Lower lobe of right lung (tissue), 2 donors: ENCODE measurements at regions not wholly inside any gene's neighbourhood (a gene's known extent, or its start where the extent isn't known, plus 50 kb on each side); places are given as distances from the start of the nearest gene placed in this dataset.
A peak's percentile ranks its signal among the peaks of the same experiment; 100 is the strongest.

Experiments
- ATAC-seq, 2 donors: fragments of 200-7000 bp; cut with Tn5 transposase; one replicate each; pipeline ENCODE4 v1.9.1; 2020 to 2022; ENCODE audit warnings: mild to moderate bottlenecking in 2 of 2, moderate library complexity in 2 of 2
- DNase-seq: peaks from one replicate; pipeline ENCODE4 v3.0.0-alpha.2; 2020
- H3K27ac ChIP-seq: fragments of 200-600 bp; one replicate; pipeline ENCODE4 v1.8.0; 2022
- H3K27me3 ChIP-seq: fragments of 200-600 bp; one replicate; pipeline ENCODE4 v1.8.0; 2022; ENCODE audit warnings: low read depth
- H3K36me3 ChIP-seq: fragments of 200-600 bp; one replicate; pipeline ENCODE4 v1.8.0; 2022; ENCODE audit warnings: mild to moderate bottlenecking
- H3K4me1 ChIP-seq: fragments of 200-600 bp; one replicate; pipeline ENCODE4 v1.8.0; 2022
- H3K4me3 ChIP-seq: fragments of 200-600 bp; one replicate; pipeline ENCODE4 v1.8.0; 2022; ENCODE audit warnings: mild to moderate bottlenecking
- H3K9me3 ChIP-seq: fragments of 200-600 bp; one replicate; pipeline ENCODE4 v1.8.0; 2022
- intact Hi-C: fragments of 100-400 bp; cut with DNase I; formaldehyde crosslinking; loops from one replicate; pipeline ENCODE4 v1.11.0; 2022
- TF ChIP-seq, protein P1 (sequence below): fragments of 200-600 bp; IDR thresholded peaks from one replicate; pipeline ENCODE4 v1.8.0; 2022; ENCODE audit warnings: antibody characterized with exemption, mild to moderate bottlenecking
- donor health status: DM: no; HTN: yes; CAD: no; lungs with severe emphysema.

DNA sequence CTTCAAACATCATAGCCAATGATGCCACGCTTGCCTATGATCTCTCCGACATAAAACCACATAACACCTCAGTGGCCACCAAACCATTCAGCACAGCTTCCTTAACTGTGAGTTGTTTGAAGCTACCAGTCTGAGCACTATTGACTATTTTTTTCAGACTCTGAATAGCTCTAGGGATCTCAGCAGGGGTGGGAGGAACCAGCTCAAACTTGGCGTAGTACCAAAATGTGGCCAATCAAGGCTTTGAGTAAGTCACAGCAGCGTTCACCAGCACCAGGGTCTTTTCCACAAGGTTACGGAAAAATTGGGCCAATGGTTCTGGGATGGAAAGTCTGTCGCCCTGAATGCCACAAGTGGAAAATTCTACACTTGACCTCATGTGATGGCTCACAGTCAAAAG lies 70.6 kb downstream of the SMPDL3A start:
- Histone ChIP-seq H3K36me3 (no peaks in the 10 kb centered on the region), H3K4me1 (no peaks in the 10 kb centered on the region), H3K27ac (no peak overlapping the region), H3K4me3 (no peak overlapping the region), H3K9me3 (no peaks in the 10 kb centered on the region), H3K27me3 (no peaks in the 10 kb centered on the region)
- DNase-seq (no peak), ATAC-seq (no peak)
- intact Hi-C loops, result no loop called here
- TF ChIP-seq, protein P1, sequence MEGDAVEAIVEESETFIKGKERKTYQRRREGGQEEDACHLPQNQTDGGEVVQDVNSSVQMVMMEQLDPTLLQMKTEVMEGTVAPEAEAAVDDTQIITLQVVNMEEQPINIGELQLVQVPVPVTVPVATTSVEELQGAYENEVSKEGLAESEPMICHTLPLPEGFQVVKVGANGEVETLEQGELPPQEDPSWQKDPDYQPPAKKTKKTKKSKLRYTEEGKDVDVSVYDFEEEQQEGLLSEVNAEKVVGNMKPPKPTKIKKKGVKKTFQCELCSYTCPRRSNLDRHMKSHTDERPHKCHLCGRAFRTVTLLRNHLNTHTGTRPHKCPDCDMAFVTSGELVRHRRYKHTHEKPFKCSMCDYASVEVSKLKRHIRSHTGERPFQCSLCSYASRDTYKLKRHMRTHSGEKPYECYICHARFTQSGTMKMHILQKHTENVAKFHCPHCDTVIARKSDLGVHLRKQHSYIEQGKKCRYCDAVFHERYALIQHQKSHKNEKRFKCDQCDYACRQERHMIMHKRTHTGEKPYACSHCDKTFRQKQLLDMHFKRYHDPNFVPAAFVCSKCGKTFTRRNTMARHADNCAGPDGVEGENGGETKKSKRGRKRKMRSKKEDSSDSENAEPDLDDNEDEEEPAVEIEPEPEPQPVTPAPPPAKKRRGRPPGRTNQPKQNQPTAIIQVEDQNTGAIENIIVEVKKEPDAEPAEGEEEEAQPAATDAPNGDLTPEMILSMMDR, result no peak

DNA sequence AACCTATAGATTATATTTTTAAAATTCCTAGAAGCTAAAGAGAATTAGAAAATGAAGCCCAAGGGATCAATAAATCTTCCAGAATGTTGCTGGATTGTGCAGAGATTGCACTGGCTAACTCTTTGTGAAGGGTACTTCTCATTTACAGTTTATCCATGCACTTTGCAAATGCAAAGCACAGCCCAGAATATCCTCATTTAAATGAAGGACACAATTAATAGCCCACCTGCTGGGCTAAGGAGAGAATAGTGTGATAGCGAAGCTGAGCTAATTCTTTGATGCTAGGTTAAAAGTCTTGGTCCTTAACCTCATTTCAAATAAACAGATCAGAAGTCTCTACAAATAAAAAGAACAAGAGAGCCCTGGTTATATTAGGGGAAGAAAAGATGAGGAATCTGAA lies 72.5 kb downstream of the SMPDL3A start:
- ATAC-seq (no peak), DNase-seq (no peak)
- TF ChIP-seq, protein P1, result no peak
- Histone ChIP-seq H3K36me3 (no peaks in the 10 kb centered on the region), H3K4me3 (no peak overlapping the region), H3K4me1 (no peaks in the 10 kb centered on the region), H3K27ac (no peak overlapping the region), H3K9me3 (no peaks in the 10 kb centered on the region), H3K27me3 (no peaks in the 10 kb centered on the region)
- intact Hi-C loops, result no loop called here

DNA sequence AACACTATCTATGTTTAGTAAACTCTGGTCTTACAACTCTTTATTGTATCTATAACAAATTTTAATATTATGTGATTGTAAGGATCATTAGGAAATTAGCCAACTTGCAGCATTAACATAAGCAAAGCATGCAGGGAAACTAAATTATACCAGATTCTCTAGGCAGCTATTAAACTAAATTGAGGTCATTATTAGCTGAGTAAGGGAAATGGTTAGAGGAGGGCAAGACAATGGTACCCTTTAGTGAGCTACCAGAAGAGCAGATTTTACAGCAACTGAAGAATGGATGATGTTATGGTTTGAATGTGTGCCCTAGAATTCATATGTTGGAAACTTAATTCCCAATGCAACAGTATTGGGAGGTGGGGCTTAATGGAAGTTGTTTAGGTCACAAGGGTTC lies 79.1 kb downstream of the SMPDL3A start:
- no peak for ATAC-seq
- H3K4me1 ChIP-seq, result no peaks in the 10 kb centered on the region
- no peaks in the 10 kb centered on the region for H3K27me3 ChIP-seq
- TF ChIP-seq, protein P1, result no peak
- no peaks in the 10 kb centered on the region for H3K9me3 ChIP-seq
- no peaks in the 10 kb centered on the region for H3K36me3 ChIP-seq
- H3K27ac ChIP-seq, result no peak overlapping the region
- intact Hi-C loops, result no loop called here
- DNase-seq, result no peak
- H3K4me3 ChIP-seq, result no peak overlapping the region

DNA sequence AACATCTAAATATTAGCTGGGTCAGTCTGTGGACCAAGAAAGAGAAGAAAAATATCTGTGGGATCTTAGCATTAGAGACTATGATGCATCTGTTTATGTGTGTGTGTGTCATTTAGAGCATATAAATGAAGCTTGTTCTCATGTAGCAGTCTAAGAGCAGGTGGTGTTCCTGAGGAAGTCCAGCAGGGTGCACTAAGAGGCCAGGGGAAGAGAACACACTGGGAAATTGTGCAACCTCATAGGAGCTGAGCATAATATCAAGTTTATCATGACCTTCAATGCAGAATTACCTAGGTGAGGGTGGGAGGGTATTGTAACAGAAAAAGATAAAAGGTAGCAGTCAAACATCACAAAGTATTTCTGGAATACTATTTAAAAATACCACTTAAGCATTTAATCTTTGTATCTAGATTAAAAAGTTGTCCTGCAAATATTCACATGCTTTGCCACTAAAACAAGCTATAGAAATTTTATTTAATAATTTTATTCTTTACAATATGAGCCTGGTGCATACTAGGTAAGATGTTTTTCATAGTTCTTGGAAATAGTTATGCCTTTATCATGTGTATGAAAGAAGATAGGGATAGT lies 80.5 kb downstream of the SMPDL3A start:
- H3K27me3 ChIP-seq, result no peaks in the 10 kb centered on the region
- no peaks in the 10 kb centered on the region for H3K9me3 ChIP-seq
- DNase-seq (no peak), ATAC-seq (peak; percentile 61 to 77)
- TF ChIP-seq, protein P1, result peak; percentile 48
- no peak overlapping the region for H3K27ac ChIP-seq
- H3K4me1 ChIP-seq, result no peaks in the 10 kb centered on the region
- no peaks in the 10 kb centered on the region for H3K36me3 ChIP-seq
- no peak overlapping the region for H3K4me3 ChIP-seq
- intact Hi-C loops, result no loop called here

DNA sequence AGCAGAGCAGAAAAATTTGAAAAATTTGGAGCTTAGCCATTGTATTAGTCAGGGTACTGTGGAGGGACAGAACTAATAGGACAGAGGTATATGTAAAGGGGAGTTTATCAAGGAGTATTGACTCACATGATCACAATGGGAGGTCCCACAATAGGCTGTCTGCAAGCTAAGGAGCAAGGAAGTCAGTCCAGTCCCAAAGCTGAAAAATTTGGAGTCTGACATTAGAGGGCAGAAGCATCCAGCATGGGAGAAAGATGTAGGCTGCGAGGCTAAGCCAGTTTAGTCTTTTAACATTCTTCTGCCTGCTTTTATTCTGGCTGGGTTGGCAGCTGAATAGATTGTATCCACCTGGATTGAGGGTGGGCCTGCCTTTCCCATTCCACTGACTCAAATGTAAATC lies 82.0 kb downstream of the SMPDL3A start:
- intact Hi-C loops, result no loop called here
- Histone ChIP-seq H3K27me3 (no peaks in the 10 kb centered on the region), H3K4me3 (no peak overlapping the region), H3K4me1 (no peaks in the 10 kb centered on the region), H3K27ac (no peak overlapping the region), H3K36me3 (no peaks in the 10 kb centered on the region), H3K9me3 (no peaks in the 10 kb centered on the region)
- DNase-seq (no peak), ATAC-seq (no peak)
- TF ChIP-seq, protein P1, result no peak

DNA sequence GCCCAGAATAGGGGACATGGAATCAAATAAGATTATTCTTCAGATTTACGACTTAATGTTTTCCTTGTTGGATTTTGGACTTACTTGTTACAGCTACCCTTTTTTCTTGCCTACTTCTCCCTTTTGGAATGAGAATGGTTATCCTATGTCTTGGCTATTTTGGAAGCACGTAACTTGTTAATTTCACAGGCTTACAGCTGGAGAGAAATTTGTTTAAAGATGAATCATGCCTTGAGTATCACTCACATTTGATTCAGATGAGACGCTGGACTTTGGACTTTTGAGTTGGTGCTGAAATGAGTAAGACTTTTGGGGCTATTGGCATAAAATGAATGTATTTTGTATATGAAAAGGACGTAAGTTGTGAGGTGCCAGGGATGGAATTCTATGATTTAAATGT lies 83.3 kb downstream of the SMPDL3A start:
- no peaks in the 10 kb centered on the region for H3K9me3 ChIP-seq
- H3K4me1 ChIP-seq, result no peaks in the 10 kb centered on the region
- no peak overlapping the region for H3K27ac ChIP-seq
- DNase-seq (no peak), ATAC-seq (no peak)
- TF ChIP-seq, protein P1, result no peak
- no peak overlapping the region for H3K4me3 ChIP-seq
- H3K27me3 ChIP-seq, result no peaks in the 10 kb centered on the region
- no peaks in the 10 kb centered on the region for H3K36me3 ChIP-seq
- intact Hi-C loops, result no loop called here
